ENCODE measurements at regions not wholly inside any gene's neighbourhood (a gene's known extent, or its start where the extent isn't known, plus 50 kb on each side); places are given as distances from the start of the nearest gene placed in this dataset.

- Histone ChIP-seq H3K27me3 (ENCODE audit: control insufficient read depth, insufficient read depth, low read length) (no peaks in the 10 kb centered on the region), H3K4me3 (ENCODE audit: low read length) (no peak overlapping the region), H3K9ac (ENCODE audit: low read length) (no peak overlapping the region), H3K4me1 (ENCODE audit: control insufficient read depth, insufficient read depth, low read length) (no peaks in the 10 kb centered on the region), H3K27ac (ENCODE audit: low read depth, low read length) (no peak overlapping the region), H3K36me3 (ENCODE audit: control insufficient read depth, insufficient read depth, low read length) (no peaks in the 10 kb centered on the region)
These were observed 301.3 kb downstream of the ZNF608 start for GRCh38 chr5:124445070-124445619.

DNA sequence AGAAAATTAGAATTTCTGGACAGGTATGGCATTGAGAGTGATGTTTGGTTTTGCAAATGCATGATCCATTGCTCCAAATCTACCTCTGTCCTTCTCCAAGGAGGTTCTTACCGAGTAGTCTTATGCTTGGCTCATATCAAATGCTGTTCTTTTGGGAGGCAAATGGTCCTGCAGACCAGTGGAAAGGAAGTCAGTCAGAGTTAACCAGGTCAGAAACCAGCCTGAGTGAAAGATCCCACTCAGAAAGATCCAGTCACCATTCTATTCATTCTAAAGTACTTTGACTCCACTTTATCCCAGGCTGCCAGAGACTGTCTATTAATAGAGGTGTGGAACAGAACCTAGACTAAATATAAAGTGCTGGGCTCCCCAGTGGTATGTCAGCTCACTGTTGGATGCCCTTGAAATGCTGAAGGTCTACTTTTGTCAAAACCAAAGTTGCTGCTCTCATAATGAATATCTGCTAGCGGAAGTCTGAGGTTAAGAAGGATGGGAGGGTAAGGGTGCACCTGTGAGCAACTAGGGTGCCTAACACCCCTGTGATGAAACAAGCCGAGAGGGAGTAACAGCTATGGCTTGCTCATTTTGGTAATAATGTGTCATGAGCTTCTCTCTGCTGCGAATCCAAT, 302.2 kb downstream of the ZNF608 start:
- Histone ChIP-seq H3K4me1 (ENCODE audit: control insufficient read depth, insufficient read depth, low read length) (no peaks in the 10 kb centered on the region), H3K4me3 (ENCODE audit: low read length) (no peak overlapping the region), H3K9ac (ENCODE audit: low read length) (no peak overlapping the region), H3K36me3 (ENCODE audit: control insufficient read depth, insufficient read depth, low read length) (no peaks in the 10 kb centered on the region), H3K27ac (ENCODE audit: low read depth, low read length) (no peak overlapping the region), H3K27me3 (ENCODE audit: control insufficient read depth, insufficient read depth, low read length) (no peaks in the 10 kb centered on the region)

DNA sequence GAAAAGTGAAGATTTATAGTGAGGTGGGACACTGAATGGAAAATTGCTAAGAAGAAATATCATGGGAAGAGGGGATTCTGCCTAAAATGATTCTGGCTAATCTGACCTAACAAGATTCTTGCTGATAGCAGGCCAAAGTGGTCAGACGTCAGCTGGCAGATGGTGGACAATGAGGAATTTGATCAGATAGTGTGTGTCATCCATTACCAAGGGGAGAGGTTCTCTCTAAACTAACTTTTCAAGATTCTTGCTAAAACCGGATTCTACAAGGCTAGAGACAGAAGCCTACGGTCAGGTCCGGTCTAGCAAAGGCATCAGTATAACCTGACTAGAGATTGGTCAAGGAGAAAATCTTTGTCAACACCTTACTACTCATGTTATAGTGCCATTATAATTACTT, 306.0 kb downstream of the ZNF608 start:
- H3K4me1 ChIP-seq (ENCODE audit: control insufficient read depth, insufficient read depth, low read length): no peaks in the 10 kb centered on the region
- H3K27ac ChIP-seq (ENCODE audit: low read depth, low read length): no peak overlapping the region

DNA sequence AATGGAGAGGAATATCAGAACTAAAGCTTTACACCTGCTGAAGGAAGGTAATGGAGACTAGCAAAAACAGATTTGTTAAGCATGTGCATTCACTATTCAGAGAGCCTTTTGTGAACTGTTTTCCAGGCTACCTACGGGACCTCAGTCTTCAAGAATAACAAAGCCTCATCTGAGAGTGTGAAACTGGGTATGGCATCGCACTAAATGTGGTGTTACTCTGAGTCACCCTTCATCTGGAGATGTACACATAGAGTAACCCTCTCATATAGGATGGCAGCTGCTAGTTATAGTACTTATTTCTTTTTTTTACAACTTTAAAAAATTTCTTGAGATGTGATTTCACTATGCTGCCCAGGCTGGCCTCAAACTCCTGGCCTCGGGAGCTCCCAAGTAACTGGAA, 306.8 kb downstream of the ZNF608 start:
- Histone ChIP-seq H3K4me1 (ENCODE audit: control insufficient read depth, insufficient read depth, low read length) (no peaks in the 10 kb centered on the region), H3K9ac (ENCODE audit: low read length) (no peak overlapping the region), H3K27ac (ENCODE audit: low read depth, low read length) (no peak overlapping the region), H3K4me3 (ENCODE audit: low read length) (no peak overlapping the region), H3K27me3 (ENCODE audit: control insufficient read depth, insufficient read depth, low read length) (no peaks in the 10 kb centered on the region), H3K36me3 (ENCODE audit: control insufficient read depth, insufficient read depth, low read length) (no peaks in the 10 kb centered on the region)

More for the DNA sequence above, 306.0 kb downstream of the ZNF608 start:
- no peaks in the 10 kb centered on the region for H3K36me3 ChIP-seq (ENCODE audit: control insufficient read depth, insufficient read depth, low read length)
- no peak overlapping the region for H3K4me3 ChIP-seq (ENCODE audit: low read length)
- no peak overlapping the region for H3K9ac ChIP-seq (ENCODE audit: low read length)
- no peaks in the 10 kb centered on the region for H3K27me3 ChIP-seq (ENCODE audit: control insufficient read depth, insufficient read depth, low read length)

- Histone ChIP-seq H3K9ac (ENCODE audit: low read length) (no peak overlapping the region), H3K4me3 (ENCODE audit: low read length) (no peak overlapping the region), H3K36me3 (ENCODE audit: control insufficient read depth, insufficient read depth, low read length) (no peaks in the 10 kb centered on the region), H3K27me3 (ENCODE audit: control insufficient read depth, insufficient read depth, low read length) (no peaks in the 10 kb centered on the region), H3K27ac (ENCODE audit: low read depth, low read length) (no peak overlapping the region), H3K4me1 (ENCODE audit: control insufficient read depth, insufficient read depth, low read length) (no peaks in the 10 kb centered on the region)
These were observed 307.5 kb downstream of the ZNF608 start for GRCh38 chr5:124438903-124439281.

DNA sequence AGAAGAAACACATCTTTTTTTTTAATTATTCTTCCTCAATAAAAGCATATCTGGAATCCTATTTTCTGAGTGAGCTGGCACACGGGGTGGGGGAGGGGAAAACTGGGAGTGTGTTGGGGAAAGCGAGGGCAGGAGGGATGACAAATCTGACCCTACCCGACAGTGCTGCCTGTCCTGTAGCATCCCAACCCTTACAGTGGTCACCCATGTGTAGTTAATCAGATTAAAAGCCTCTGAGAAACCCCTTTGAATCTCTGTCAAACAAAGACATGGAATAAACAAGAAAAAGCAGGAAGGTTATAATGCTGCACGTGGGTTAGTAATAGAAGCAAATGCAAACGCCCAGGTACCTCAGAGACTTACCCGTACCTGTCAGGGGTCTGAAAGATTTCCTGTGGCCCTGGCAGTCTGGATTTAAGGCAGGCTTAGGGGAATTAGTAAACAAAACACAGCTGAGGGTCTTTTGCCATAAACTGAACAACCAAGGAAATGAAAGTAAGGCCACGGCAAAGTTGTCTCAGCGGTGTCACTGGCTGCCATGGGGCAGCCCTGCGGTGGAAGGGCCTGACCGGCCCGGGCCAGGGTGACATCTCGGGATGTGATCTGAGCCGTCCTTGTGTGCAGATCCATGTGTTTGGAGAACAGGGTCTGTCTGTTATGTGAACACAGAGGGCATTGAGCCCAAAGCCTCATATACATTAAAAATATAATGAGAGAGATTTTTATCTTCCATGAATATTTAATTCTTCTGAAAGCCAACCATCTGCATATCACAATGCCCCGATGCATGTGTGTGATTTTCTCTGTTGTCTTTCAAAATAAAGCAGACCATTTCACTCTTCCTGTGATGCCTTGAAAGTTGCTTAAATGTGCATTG, 308.2 kb downstream of the ZNF608 start:
- Histone ChIP-seq H3K36me3 (ENCODE audit: control insufficient read depth, insufficient read depth, low read length) (no peaks in the 10 kb centered on the region), H3K27me3 (ENCODE audit: control insufficient read depth, insufficient read depth, low read length) (no peaks in the 10 kb centered on the region), H3K4me3 (ENCODE audit: low read length) (no peak overlapping the region), H3K4me1 (ENCODE audit: control insufficient read depth, insufficient read depth, low read length) (no peaks in the 10 kb centered on the region), H3K9ac (ENCODE audit: low read length) (no peak overlapping the region), H3K27ac (ENCODE audit: low read depth, low read length) (no peak overlapping the region)

- Histone ChIP-seq H3K9ac (ENCODE audit: low read length) (no peak overlapping the region), H3K4me1 (ENCODE audit: control insufficient read depth, insufficient read depth, low read length) (no peaks in the 10 kb centered on the region), H3K4me3 (ENCODE audit: low read length) (no peak overlapping the region), H3K27me3 (ENCODE audit: control insufficient read depth, insufficient read depth, low read length) (no peaks in the 10 kb centered on the region), H3K27ac (ENCODE audit: low read depth, low read length) (no peak overlapping the region), H3K36me3 (ENCODE audit: control insufficient read depth, insufficient read depth, low read length) (no peaks in the 10 kb centered on the region)
These were observed 310.1 kb downstream of the ZNF608 start for GRCh38 chr5:124436294-124436693.

- Histone ChIP-seq H3K36me3 (ENCODE audit: control insufficient read depth, insufficient read depth, low read length) (no peaks in the 10 kb centered on the region), H3K27me3 (ENCODE audit: control insufficient read depth, insufficient read depth, low read length) (no peaks in the 10 kb centered on the region), H3K4me3 (ENCODE audit: low read length) (no peak overlapping the region), H3K9ac (ENCODE audit: low read length) (no peak overlapping the region), H3K27ac (ENCODE audit: low read depth, low read length) (no peak overlapping the region), H3K4me1 (ENCODE audit: control insufficient read depth, insufficient read depth, low read length) (no peaks in the 10 kb centered on the region)
These were observed 313.3 kb downstream of the ZNF608 start for GRCh38 chr5:124433170-124433569.

DNA sequence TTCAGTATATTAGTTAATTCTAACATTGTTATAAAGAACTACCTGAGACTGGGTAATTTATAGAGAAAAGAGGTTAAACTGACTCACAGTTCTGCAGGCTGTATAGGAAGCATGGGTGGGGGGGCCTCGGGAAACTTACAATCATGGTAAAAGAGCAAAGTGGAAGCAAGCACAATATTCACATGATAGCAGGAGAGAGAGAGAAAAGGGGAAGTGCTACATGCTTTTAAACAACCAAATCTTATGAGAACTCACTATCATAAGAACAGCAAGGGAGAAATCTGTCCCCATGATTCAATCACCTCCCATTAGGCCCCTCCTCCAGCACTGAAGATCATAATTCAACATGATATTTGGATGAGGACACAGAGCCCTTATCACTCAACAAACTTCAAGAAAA, 324.9 kb downstream of the ZNF608 start:
- H3K36me3 ChIP-seq (ENCODE audit: control insufficient read depth, insufficient read depth, low read length): no peaks in the 10 kb centered on the region
- no peak overlapping the region for H3K9ac ChIP-seq (ENCODE audit: low read length)
- no peak overlapping the region for H3K27ac ChIP-seq (ENCODE audit: low read depth, low read length)
- H3K4me3 ChIP-seq (ENCODE audit: low read length): no peak overlapping the region
- no peaks in the 10 kb centered on the region for H3K4me1 ChIP-seq (ENCODE audit: control insufficient read depth, insufficient read depth, low read length)
- no peaks in the 10 kb centered on the region for H3K27me3 ChIP-seq (ENCODE audit: control insufficient read depth, insufficient read depth, low read length)

GRCh38 chr5:124420952-124421351, 325.5 kb downstream of the ZNF608 start:
- Histone ChIP-seq H3K27me3 (ENCODE audit: control insufficient read depth, insufficient read depth, low read length) (no peaks in the 10 kb centered on the region), H3K4me3 (ENCODE audit: low read length) (no peak overlapping the region), H3K4me1 (ENCODE audit: control insufficient read depth, insufficient read depth, low read length) (no peaks in the 10 kb centered on the region), H3K27ac (ENCODE audit: low read depth, low read length) (no peak overlapping the region), H3K9ac (ENCODE audit: low read length) (no peak overlapping the region), H3K36me3 (ENCODE audit: control insufficient read depth, insufficient read depth, low read length) (no peaks in the 10 kb centered on the region)

DNA sequence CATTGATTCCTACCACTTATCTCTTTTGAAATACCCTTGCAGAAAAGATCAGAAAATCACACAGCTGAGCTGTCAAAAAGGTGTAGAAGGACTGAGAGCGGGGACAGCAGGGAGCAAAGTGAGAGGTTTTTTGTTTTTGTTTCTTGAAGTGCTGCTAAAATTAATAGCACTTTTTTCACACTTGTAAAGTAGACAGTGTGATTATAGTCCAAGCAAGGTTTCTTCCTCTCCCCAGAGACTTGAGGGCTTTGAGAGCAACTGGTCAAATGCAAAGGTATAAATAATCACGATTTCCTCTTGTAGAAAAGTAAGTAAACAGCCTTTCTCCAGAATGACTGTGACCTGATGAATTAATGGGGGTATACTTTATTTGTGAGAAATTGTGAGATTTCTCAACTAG, 326.9 kb downstream of the ZNF608 start:
- no peak overlapping the region for H3K9ac ChIP-seq (ENCODE audit: low read length)
- H3K27ac ChIP-seq (ENCODE audit: low read depth, low read length): no peak overlapping the region
- H3K36me3 ChIP-seq (ENCODE audit: control insufficient read depth, insufficient read depth, low read length): no peaks in the 10 kb centered on the region
- H3K4me1 ChIP-seq (ENCODE audit: control insufficient read depth, insufficient read depth, low read length): no peaks in the 10 kb centered on the region
- H3K4me3 ChIP-seq (ENCODE audit: low read length): no peak overlapping the region
- no peaks in the 10 kb centered on the region for H3K27me3 ChIP-seq (ENCODE audit: control insufficient read depth, insufficient read depth, low read length)

DNA sequence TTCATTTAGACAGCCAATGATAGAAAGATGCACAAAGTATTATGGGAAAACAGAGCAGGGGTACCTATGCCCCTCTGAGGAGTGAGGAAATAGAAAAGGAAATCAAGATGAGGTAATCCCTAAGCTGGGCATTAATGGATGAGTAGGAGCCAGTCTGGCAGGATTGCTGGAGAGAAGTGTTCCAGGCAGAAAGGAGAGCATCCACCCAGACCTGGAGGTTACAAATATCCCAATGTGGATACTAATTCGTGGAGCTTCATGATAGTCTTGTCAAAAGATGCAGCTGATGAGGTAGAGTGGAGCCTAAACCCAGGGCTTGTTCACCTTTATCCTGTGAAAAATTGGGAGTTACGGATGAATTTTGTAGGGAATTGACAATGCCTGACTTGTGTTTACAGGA, 328.0 kb downstream of the ZNF608 start:
- Histone ChIP-seq H3K9ac (ENCODE audit: low read length) (no peak overlapping the region), H3K4me3 (ENCODE audit: low read length) (no peak overlapping the region), H3K27ac (ENCODE audit: low read depth, low read length) (no peak overlapping the region), H3K27me3 (ENCODE audit: control insufficient read depth, insufficient read depth, low read length) (no peaks in the 10 kb centered on the region), H3K36me3 (ENCODE audit: control insufficient read depth, insufficient read depth, low read length) (no peaks in the 10 kb centered on the region), H3K4me1 (ENCODE audit: control insufficient read depth, insufficient read depth, low read length) (no peaks in the 10 kb centered on the region)

Measured in rectal smooth muscle tissue (tissue), 1 donor.